Loucy (cell line): ENCODE measurements at regions not wholly inside any gene's neighbourhood (a gene's known extent, or its start where the extent isn't known, plus 50 kb on each side); places are given as distances from the start of the nearest gene placed in this dataset.

Experiments used
- CTCF ChIP-seq: fragments of 200-600 bp; sonication (generic); conservative IDR thresholded peaks from 2 replicates; pipeline ENCODE4 v1.5.1; 2014; ENCODE audit warnings: mild to moderate bottlenecking, antibody characterized with exemption, low read length
- EZH2phosphoT487 ChIP-seq: fragments of 200-600 bp; IDR thresholded peaks from 2 replicates; pipeline ENCODE4 v1.6.1; 2018; ENCODE audit warnings: antibody characterized with exemption, mild to moderate bottlenecking, moderate library complexity, borderline replicate concordance

DNA sequence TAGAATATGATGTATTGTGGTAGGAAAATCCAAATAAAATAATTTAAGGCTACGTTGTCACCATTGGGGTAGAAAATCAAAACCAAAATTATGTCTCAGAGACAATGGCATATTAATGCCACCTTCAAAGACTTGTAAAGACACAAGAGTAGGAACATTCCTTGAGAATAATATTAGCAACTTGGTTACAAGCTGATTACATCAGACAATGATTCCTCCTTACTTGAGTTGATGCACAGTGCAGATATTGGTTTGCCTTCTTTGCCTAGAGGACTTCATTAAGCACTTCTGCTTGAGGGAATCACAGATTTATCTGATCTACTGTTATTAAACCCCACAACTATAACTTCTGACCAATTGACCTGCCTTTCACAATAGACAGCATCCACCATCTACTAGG is 500.2 kb downstream of the CDH9 start:
- TF ChIP-seq CTCF (no peak), EZH2phosphoT487 (no peak)
